HG03103 (cell line): ENCODE measurements at regions not wholly inside any gene's neighbourhood (a gene's known extent, or its start where the extent isn't known, plus 50 kb on each side); places are given as distances from the start of the nearest gene placed in this dataset.

ENCODE experiments used
- ATAC-seq: cut with Tn5 transposase; IDR thresholded peaks from one replicate; pipeline ENCODE4 v1.9.1; 2021; ENCODE audit warnings: low read depth; ENCODE audit not compliant: unreplicated experiment

DNA sequence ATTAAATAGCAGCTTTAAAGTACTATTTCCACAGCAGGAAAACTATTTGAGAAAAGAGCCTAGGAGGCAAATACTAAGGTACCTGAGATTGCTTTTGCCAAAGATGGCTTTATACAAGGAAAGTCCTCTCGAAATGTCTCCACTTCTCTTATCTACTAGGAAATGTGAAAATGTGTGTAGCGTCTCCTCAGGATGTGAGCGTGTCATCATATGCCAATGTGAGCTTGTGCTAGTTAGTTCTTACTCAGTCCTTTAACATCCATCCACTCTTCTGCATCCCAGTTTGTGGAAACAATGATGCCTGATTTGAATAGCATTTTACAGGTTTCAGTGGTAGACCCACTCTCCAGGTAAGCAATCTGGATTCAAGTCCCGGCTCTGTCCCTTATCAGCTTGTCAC is 421.0 kb downstream of the DYNC2H1 start:
- ATAC-seq, result no peak

DNA sequence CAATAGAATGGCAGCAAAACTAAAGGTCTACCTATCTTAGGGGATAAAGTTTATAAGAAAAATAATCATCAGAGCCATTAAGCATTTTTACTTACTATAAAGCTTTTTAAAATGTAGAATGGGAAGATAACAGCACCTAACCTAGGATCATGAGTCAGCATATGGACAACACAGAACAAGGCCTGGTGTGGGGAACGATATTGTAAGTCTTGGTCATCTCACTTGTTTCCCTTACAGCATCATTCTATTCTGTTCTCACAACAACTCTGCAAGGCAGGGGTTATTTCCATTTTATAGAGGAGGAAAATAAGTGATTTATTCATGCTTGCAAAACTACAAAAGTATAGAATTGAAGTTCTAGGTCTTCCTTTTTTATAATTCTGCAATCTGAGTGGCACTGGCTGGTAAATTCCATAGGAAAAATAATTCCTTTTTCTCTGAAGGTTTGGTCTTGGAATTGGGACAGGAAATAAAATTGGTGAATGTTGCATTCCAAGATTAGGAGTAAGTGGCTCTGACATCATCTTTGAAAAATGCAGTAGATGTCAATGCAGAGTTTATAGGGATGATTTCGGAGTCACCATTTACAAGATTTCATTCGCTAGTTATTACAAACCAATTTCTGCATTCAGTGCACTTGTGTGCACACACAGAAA is 423.0 kb downstream of the DYNC2H1 start:
- ATAC-seq, result no peak

DNA sequence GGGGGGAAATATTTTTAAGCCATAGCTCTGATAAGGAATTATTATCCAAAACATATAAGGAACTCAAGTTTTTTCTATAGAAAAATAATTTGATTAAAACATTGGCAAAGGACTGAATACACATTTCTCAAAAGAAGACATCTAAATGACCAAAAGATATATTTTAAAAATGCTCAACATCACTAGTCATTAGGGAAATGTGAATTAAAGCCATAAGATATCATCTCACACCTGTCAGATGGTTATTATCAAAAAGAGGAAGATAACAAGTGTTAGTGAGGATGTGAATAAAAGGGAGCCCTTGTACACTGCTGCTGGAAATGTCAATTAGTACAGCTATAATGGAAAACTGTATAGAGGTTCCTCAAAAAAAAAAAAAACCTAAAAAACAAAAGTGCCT is 425.0 kb downstream of the DYNC2H1 start:
- ATAC-seq, result no peak

DNA sequence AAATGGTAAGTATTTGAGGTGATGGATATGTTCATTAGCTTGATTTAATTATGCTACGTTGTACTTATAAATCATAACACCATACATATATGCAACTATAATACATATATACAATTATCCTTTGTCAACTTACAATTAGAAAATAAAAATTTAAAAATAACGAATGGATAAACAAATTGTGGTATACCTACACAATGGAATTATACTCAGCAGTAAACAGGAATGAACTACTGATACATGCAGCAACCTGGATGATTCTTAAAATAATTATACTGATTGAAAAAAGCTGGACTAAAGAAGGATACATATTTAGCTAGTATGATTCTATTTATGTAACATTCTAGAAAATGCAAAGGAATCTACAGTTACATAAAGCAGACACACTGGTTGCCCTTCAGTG is 425.7 kb downstream of the DYNC2H1 start:
- no peak for ATAC-seq

DNA sequence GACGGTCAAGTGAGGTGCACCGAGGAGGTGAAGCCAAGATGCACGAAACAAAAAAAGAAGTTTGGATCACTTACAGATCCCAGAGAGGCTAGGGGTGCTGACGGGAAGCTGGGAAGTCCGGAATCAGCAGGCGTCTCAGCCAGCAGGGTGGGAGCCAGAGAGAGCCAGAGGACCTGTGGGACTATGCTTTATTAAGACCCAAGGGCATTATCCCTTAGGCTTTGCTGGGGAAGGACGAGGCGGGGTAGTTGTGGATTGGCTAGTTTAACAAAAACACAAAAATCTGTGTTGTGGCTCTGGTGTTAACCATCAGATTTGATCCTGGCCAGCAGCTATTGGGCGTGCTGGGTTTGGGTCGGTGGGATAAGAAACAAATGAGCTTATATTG is 427.1 kb downstream of the DYNC2H1 start:
- ATAC-seq, result no peak

DNA sequence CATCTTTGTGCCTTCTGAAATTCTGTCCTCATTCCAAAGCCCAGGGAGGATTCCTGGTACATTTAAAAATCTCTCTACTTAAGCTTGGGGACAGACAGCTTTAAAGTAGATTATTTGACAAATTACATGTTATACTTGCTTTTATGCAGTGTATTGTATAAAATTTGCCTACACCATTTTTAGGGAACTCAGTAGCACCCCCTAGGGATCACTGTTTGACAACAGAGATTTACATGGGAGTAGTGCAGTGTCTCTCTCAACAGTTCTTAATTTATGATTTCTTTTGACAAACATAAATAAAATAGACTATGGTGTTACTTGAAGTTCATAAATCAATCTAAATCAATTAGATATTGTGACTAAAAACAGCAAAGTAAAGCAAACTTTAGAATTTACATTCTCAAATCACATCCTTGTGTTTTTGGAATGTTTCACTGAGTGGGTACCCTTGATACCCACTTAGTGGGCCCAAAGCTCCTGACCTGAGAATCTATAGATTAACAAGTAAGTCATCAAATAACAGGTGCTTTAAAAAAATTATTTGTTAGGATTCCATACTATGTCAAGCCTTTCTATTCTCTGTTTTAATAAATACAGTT is 428.8 kb downstream of the DYNC2H1 start:
- ATAC-seq, result no peak

DNA sequence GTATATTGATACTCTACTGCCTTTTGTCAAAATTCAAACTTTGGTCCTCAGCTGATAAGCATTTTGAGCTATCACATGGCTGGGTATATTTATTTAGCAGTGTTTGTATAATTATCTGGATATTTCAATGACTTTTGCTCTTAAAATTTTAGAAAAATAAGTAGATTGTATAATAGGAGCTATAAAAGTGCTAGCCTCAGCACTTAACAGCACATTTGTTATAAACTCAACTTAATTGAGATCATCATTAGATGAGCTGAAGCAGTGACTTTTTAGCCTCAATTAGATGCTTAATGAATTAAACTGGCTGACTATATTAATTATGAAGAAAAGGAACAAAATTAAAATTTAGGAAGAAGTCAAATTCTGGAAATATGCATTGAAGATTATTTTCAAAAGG is 429.9 kb downstream of the DYNC2H1 start:
- ATAC-seq, result no peak

DNA sequence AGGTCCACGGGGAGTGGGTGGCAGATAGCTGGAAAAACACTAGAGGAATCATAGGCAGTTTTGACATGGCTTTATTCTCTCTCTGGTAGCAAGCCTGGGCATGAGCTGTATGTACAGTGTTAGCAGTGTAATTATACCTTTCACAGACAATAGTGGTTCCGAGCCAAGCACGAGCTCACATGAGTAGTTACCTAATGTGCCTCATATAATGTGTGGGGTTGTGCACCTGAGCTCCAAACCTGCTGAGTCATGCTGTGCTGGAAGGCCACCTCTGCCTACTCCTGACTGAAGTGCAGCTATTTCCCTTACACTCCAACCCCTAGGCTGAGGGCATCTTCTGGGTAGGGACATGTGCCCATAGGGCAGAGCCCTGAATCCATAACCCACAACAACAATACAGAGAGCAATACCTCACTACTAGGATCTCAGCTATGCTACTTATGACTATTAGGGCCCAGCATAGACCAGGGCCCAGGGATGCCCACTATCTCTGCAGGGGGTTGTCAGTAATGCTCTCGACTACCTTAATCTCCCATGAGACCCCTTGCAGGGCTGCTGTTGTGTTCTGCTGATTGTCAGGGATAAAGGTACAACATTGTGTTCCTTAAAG is 432.1 kb downstream of the DYNC2H1 start:
- no peak for ATAC-seq

DNA sequence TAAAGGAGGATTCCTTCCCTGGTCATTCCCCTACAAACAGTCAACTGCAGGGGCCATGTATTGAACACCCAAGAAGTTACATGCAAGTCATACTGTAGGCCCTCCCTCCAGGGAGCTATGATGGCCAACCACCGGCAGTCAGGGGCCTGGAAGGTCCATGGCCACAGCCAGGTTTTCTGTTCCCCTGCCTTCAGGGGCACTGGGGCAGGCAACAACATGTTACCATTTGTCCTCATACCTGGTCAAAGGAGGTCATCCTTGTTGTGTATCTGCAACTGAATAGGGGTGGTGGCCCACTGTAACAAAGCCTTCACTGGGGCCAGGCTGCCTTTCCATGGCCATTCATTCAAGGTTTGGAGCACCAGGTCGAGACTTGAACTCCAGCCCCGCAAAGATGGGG is 433.6 kb downstream of the DYNC2H1 start:
- no peak for ATAC-seq

DNA sequence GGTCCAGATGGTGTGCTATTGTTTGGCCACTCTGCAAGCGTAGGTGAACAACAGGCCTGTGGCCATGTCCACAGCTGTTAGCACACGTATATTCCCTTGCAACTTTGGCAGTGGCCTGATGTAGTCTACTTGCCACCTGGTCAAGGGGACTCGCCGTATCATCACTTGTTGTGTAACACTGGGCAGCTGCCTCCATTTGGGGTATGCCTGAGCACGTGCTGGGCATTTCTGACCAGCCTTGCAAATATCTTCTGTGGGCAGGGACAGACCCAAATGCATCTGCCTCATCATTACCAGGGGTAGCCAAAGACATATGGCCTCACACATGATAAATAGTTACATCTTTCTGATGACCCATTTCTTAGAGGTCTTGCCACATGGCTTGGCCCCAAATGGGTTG is 434.2 kb downstream of the DYNC2H1 start:
- ATAC-seq, result no peak

DNA sequence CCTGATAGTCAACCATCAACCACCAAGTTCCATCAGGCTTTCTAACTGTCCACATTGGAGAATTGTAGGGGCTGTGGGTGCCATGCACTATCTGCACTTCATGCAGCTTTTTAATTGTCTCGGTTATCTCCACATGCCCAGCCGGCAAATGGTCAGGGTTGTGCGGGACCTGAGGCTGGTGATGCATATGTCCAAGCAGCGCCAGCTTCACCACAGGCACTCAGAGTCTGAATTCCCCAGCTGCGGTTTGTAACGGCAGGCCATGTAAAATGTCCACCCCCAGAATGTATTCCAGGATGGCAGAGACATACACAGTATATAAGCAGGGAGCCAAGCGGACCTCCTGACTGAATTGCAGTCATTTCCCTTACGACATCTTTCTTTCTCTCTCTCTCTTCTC is 435.6 kb downstream of the DYNC2H1 start:
- no peak for ATAC-seq

DNA sequence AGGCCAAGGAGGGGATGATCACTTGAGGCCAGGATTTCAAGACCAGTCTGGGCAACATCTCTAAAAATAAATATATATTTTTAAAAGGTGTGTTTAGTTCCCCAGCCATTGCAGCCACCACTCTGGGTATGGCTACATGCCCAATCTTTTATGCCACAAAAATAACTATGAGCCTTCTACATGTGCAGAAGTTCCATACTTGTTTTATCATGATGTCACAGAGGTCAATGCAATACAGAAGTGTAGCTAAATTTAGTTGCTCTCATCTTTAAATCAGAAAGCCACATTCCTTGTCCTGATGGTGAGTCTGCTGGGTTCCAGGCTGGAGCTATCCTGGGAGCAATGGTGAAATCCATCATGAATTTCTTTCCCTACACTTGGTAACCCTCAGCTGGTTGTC is 436.3 kb downstream of the DYNC2H1 start:
- no peak for ATAC-seq

DNA sequence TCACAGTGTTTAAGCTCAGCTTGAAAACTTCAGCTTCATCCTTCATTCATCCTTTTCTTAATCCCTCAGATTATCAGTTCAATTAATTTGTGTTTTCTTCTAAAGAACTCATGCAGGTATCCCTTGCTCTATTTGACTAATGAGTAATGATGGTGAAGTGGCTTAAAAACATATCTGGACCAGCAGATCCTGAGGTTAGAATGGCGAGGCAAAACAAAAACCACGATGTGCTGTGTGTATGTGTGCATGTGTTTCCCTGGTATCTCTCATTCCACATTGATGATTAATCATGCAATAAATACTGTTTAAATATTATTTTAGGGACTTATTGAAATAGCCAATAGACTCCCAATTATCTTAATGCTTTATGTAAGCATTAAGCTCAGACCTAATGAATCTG is 437.0 kb downstream of the DYNC2H1 start:
- no peak for ATAC-seq

DNA sequence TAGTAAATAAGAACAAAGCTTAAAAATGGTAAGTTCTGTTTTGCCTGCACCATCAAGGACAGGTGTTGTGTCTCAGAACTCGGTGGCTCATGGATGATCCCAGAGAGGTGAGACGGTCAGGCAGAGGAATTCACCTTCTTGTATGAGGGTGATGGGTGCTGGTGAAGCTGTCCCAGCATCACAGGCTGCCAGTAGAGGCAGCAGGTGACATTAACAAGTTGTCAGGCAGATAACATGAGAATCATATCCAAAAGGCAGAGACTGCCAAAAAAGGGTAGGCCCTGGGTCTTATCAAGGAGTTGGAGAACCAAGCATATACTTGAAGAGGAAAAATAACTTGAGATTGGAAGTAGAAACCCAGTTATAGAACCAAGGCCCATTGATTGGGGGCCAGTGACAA is 437.8 kb downstream of the DYNC2H1 start:
- no peak for ATAC-seq

DNA sequence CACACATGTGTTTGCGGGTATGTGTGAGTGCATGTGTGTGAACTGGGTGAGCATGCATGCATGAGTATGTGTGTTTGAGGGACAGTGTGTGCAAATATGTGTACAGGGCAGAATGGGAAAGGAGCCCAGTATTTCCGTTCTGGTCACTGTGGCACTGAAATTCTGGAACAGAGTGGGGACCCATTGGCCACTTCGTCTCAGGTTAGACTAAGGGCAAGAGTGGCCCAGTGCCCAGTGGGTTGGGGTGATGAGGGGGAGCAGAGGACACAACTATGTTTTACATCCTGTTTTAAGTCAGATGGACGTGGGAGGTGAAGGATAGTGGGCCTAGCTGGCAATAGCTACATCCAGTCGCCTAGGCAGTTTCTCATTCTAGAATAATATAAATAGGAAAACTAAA is 438.5 kb downstream of the DYNC2H1 start:
- ATAC-seq, result no peak

DNA sequence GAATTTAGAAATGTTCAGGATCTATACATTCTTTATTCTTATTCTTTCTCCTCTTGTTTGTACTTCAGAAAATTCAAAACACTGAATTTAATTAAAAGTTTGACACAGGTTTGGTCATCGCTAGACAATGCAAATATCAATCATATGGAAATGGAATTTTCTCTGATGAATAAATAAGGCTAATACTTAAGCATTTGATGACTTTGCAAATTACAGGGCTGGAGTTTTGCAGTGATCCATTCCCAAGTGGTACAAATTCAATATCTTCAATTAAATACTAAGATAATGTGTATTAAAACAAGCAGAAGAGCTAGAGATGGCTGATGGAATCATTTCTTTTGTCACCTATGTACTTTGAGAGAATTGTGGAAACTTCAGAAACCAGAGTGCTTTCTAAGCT is 439.6 kb downstream of the DYNC2H1 start:
- ATAC-seq, result no peak

DNA sequence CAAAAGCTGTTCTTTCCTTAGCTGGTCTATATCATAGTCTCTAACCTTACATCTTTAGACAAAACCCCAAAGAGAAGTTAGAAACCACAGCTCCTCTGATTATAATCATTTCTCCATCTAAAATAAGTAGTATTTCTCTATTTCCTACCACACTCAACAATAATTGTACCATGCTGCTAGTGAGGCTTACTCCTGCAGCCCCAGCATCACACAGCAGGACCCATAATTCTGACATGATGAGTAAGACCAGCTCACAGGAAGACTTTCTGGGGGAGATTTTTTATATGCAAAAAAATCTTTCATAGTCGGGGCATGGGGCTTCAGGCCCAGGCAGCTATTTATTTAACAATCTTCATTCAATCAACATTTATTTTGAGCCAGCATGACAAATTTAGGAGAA is 441.6 kb downstream of the DYNC2H1 start:
- ATAC-seq, result no peak

DNA sequence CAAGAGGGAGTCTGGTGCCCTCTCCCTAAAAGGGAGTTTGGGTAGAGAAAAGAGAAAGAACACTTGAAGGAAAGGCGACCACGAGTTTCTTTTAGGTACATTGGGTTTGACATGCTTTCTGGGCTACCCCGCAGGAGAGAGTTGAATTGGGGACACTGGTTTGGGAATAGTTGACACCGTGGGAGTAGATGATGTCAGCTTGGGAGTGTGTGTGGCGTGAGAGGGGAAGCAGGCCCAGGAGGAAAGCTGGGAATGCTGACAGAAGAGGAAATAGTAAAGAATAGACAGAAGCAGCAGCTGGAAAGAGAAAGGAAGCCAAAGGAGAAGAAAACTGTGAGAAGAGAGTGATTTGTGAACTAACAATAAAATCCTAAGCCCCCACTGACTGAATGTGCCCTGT is 442.9 kb downstream of the DYNC2H1 start:
- no peak for ATAC-seq

DNA sequence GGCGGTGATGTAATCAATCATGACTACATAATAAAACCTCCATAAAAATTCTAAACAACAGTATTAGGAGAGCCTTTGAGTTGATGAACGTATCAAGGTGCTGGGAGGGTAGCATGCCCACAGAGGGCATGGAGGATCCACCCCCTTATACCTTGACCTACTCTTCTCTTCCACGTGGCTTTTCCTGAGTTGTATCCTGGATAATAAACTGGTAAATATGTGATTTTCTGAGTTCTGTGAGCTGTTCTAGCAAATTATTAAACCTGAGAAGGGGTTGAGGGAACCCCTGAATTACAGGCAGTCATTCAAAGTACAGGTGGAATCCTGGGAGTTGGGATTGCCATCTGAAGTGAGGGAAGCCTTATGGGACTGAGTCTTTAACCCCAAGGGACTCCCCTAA is 446.9 kb downstream of the DYNC2H1 start:
- ATAC-seq, result no peak

DNA sequence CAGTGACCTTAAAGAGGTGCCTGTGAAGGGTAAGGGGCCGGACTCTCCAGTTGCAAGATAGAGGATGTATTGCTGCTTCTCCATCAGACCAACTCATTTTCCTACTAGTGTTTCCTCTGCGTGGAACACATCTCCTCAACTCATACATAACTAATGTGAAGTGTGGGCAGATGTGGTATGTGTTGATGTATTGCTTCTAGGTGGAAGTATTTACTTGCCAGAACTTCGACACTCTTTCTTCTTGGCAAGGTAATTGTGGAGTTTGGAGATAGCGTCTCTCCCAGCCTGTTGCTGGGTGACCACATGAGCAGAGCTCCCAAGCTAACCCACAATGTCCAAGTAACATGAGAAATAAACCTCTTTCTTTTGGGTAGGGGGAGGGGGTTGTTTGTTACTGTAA is 456.9 kb downstream of the DYNC2H1 start:
- no peak for ATAC-seq

DNA sequence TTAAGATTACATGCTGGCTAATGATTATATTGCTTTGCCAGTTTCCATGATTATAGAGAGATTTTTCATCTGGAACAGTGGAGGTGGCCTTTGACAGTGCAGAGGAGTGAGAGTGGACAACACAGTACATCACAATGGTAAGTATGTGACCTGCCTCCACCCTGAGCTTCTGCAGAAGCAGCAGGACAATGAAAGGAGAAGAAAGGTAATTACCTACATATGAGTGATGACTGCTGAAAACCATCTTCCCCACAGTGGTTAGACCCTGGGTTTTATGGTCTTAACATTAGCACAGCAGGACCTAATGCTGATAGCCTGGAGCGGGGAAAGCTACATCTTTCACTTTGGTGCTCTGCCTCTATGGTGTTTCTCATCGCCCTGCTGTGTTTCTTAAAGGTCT is 454.7 kb upstream of the DDI1 start:
- no peak for ATAC-seq

DNA sequence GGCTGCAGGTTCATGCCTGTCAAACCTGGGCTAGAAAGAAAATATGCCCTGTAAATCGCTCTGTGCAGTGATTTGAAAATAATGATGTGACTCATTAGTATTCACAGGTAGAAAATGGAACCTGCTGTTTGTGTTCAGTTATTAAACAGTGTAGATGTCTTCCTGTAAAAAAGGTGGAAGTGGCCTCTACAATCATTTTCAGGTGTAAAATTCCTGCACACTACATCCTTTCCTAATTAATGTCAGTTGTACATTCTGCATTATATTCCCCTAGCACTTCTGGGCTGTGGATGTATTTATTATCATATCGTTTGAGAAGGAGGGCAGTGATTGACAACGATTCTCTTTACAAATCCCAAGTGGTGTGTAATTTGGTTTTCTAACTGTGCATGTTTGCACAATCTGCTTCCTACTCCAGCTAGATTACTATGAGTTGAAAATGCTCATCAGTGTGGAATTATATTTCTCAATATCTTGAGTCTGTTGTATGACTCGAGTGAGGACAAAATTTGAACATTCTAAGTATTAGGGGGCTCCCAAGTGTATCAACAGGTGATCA is 454.0 kb upstream of the DDI1 start:
- ATAC-seq, result no peak
